ENCODE measurements at regions not wholly inside any gene's neighbourhood (a gene's known extent, or its start where the extent isn't known, plus 50 kb on each side); places are given as distances from the start of the nearest gene placed in this dataset.

- TF ChIP-seq PLSCR1 (CRISPR knock-in tag; IDR thresholded peaks at IDR 0.05; ENCODE audit: borderline replicate concordance) (no peak), CTCF (CRISPR knock-in tag; IDR thresholded peaks at IDR 0.05) (no peak), KLF6 (CRISPR knock-in tag; IDR thresholded peaks at IDR 0.05) (no peak), MAZ (IDR thresholded peaks at IDR 0.05; ENCODE audit: borderline replicate concordance, low read depth, low read length) (no peak), MAZ (CRISPR knock-in tag; IDR thresholded peaks at IDR 0.05; ENCODE audit: low read depth) (no peak), ZNF670 (CRISPR knock-in tag; IDR thresholded peaks at IDR 0.05; ENCODE audit: borderline replicate concordance) (no peak), ZNF180 (CRISPR knock-in tag; IDR thresholded peaks at IDR 0.05; ENCODE audit: borderline replicate concordance, low read depth) (no peak), ZBTB34 (CRISPR knock-in tag; IDR thresholded peaks at IDR 0.05) (no peak), MXI1 (IDR thresholded peaks at IDR 0.05; ENCODE audit: borderline replicate concordance, low read depth, low read length) (no peak), PRDM15 (CRISPR knock-in tag; IDR thresholded peaks at IDR 0.05) (no peak), HMGXB4 (CRISPR knock-in tag; IDR thresholded peaks at IDR 0.05; ENCODE audit: borderline replicate concordance in 1 of 2, low read depth in 1 of 2) (no peak), PPARG (CRISPR knock-in tag; conservative IDR thresholded peaks at IDR 0.05) (no peak), EZH2 (conservative IDR thresholded peaks at IDR 0.05; ENCODE audit: low read depth, low read length) (no peak)
Measured at GRCh38 chr6:164005004-164005711, 590.6 kb downstream of the QKI start.

Data from HepG2 (cell line).